HG02798 (cell line): ENCODE measurements at regions not wholly inside any gene's neighbourhood (a gene's known extent, or its start where the extent isn't known, plus 50 kb on each side); places are given as distances from the start of the nearest gene placed in this dataset.
"Not testable (repeated sequence)": the region's sequence is repeated elsewhere in the genome, so short reads cannot be mapped to it uniquely, and the experiment has no call there.

Experiments used
- ATAC-seq: cut with Tn5 transposase; IDR thresholded peaks from one replicate; pipeline ENCODE4 v1.9.1; 2021; ENCODE audit warnings: mild to moderate bottlenecking; ENCODE audit not compliant: unreplicated experiment, poor library complexity

GRCh38 chr2:145374165-145374564, 854.2 kb upstream of the ZEB2 start:
- ATAC-seq, result no peak

GRCh38 chr2:145367334-145367733, 847.4 kb upstream of the ZEB2 start:
- ATAC-seq, result not testable (repeated sequence)

- ATAC-seq, result no peak
These were observed 846.4 kb upstream of the ZEB2 start for GRCh38 chr2:145366341-145366740.

GRCh38 chr2:145360129-145360790, 840.3 kb upstream of the ZEB2 start:
- no peak for ATAC-seq

GRCh38 chr2:145359561-145359960, 839.6 kb upstream of the ZEB2 start:
- ATAC-seq, result no peak

- no peak for ATAC-seq
These were observed 836.1 kb upstream of the ZEB2 start for GRCh38 chr2:145356056-145356455.

GRCh38 chr2:145352484-145352883, 832.6 kb upstream of the ZEB2 start:
- no peak for ATAC-seq

- no peak for ATAC-seq
These were observed 832.0 kb upstream of the ZEB2 start for GRCh38 chr2:145351864-145352425.

- no peak for ATAC-seq
These were observed 830.1 kb upstream of the ZEB2 start for GRCh38 chr2:145350011-145350410.

GRCh38 chr2:145344076-145344724, 824.3 kb upstream of the ZEB2 start:
- ATAC-seq, result no peak

- ATAC-seq, result no peak
These were observed 823.4 kb upstream of the ZEB2 start for GRCh38 chr2:145343287-145343686.

- no peak for ATAC-seq
These were observed 821.6 kb upstream of the ZEB2 start for GRCh38 chr2:145341536-145341935.

- no peak for ATAC-seq
These were observed 819.7 kb upstream of the ZEB2 start for GRCh38 chr2:145339646-145340045.

- no peak for ATAC-seq
These were observed 812.4 kb upstream of the ZEB2 start for GRCh38 chr2:145332210-145332898.

- ATAC-seq, result no peak
These were observed 810.1 kb upstream of the ZEB2 start for GRCh38 chr2:145329971-145330370.

- no peak for ATAC-seq
These were observed 805.6 kb upstream of the ZEB2 start for GRCh38 chr2:145325485-145325884.

- no peak for ATAC-seq
These were observed 804.8 kb upstream of the ZEB2 start for GRCh38 chr2:145324748-145325147.

GRCh38 chr2:145323512-145323911, 803.6 kb upstream of the ZEB2 start:
- ATAC-seq, result no peak

- no peak for ATAC-seq
These were observed 801.4 kb upstream of the ZEB2 start for GRCh38 chr2:145321344-145321743.

- ATAC-seq, result no peak
These were observed 796.6 kb upstream of the ZEB2 start for GRCh38 chr2:145316496-145316895.

GRCh38 chr2:145315053-145315452, 795.1 kb upstream of the ZEB2 start:
- no peak for ATAC-seq
